B cell (primary cell): ENCODE measurements at regions not wholly inside any gene's neighbourhood (a gene's known extent, or its start where the extent isn't known, plus 50 kb on each side); places are given as distances from the start of the nearest gene placed in this dataset.
"Not testable (repeated sequence)": the region's sequence is repeated elsewhere in the genome, so short reads cannot be mapped to it uniquely, and the experiment has no call there.

Experiments
- CTCF ChIP-seq: fragments of 200-600 bp; IDR thresholded peaks from one replicate; pipeline ENCODE4 v1.8.0; 2022; ENCODE audit warnings: antibody characterized with exemption, mild to moderate bottlenecking
- EZH2 ChIP-seq: IDR thresholded peaks from 2 replicates; pipeline ENCODE4 v1.6.1; 2012; ENCODE audit warnings: borderline replicate concordance, low read depth, mild to moderate bottlenecking, moderate library complexity, low read length; ENCODE audit not compliant: insufficient read depth, poor library complexity, severe bottlenecking

GRCh38 chr18:22602456-22602855 is 184.7 kb upstream of the CTAGE1 start:
- TF ChIP-seq CTCF, EZH2: not testable (repeated sequence)
